H7 (cell line): ENCODE measurements at regions not wholly inside any gene's neighbourhood (a gene's known extent, or its start where the extent isn't known, plus 50 kb on each side); places are given as distances from the start of the nearest gene placed in this dataset.

Experiments
- DNase-seq: peaks from one replicate; pipeline ENCODE4 v3.0.0; 2012
- H3K27me3 ChIP-seq: 2 replicates; pipeline ENCODE4 v1.6.0; 2011; ENCODE audit warnings: mild to moderate bottlenecking, low read length; ENCODE audit not compliant: control insufficient read depth, insufficient read depth
- H3K36me3 ChIP-seq: replicated peaks from 2 replicates; pipeline ENCODE4 v1.5.1; 2011; ENCODE audit warnings: low read length; ENCODE audit not compliant: control insufficient read depth, insufficient read depth
- H3K4me3 ChIP-seq: 2 replicates; pipeline ENCODE4 v1.5.1; 2011; ENCODE audit warnings: low read depth, mild to moderate bottlenecking, control low read depth, low read length, moderate library complexity; ENCODE audit not compliant: insufficient read depth

- peak; percentile 66 for DNase-seq
Observed at GRCh38 chr6:165725201-165725600, 62.2 kb upstream of the PDE10A start.

GRCh38 chr6:165723326-165723725 lies 60.3 kb upstream of the PDE10A start:
- no peaks in the 10 kb centered on the region for H3K36me3 ChIP-seq
- H3K4me3 ChIP-seq, result no peak overlapping the region
- H3K27me3 ChIP-seq, result no peaks in the 10 kb centered on the region
- no peak for DNase-seq

More at GRCh38 chr6:165725201-165725600, 62.2 kb upstream of the PDE10A start:
- Histone ChIP-seq H3K4me3 (no peak overlapping the region), H3K36me3 (no peaks in the 10 kb centered on the region), H3K27me3 (no peaks in the 10 kb centered on the region)

- Histone ChIP-seq H3K27me3 (no peaks in the 10 kb centered on the region), H3K36me3 (no peaks in the 10 kb centered on the region), H3K4me3 (no peak overlapping the region)
- DNase-seq, result no peak
Observed at GRCh38 chr6:165722022-165722421, 59.0 kb upstream of the PDE10A start.

- Histone ChIP-seq H3K36me3 (no peaks in the 10 kb centered on the region), H3K4me3 (no peak overlapping the region), H3K27me3 (no peaks in the 10 kb centered on the region)
- DNase-seq, result no peak
Observed at GRCh38 chr6:165721356-165721755, 58.3 kb upstream of the PDE10A start.

GRCh38 chr6:165718491-165718891 lies 55.5 kb upstream of the PDE10A start:
- DNase-seq, result no peak
- Histone ChIP-seq H3K4me3 (no peak overlapping the region), H3K27me3 (no peaks in the 10 kb centered on the region), H3K36me3 (no peaks in the 10 kb centered on the region)

- DNase-seq, result no peak
- H3K27me3 ChIP-seq, result no peaks in the 10 kb centered on the region
- H3K4me3 ChIP-seq, result no peak overlapping the region
Observed at GRCh38 chr6:165717732-165718465, 54.9 kb upstream of the PDE10A start.

GRCh38 chr6:165716886-165717285 lies 53.8 kb upstream of the PDE10A start:
- Histone ChIP-seq H3K4me3 (no peak overlapping the region), H3K36me3 (no peaks in the 10 kb centered on the region), H3K27me3 (no peaks in the 10 kb centered on the region)
- DNase-seq, result no peak

More at GRCh38 chr6:165717732-165718465, 54.9 kb upstream of the PDE10A start:
- no peaks in the 10 kb centered on the region for H3K36me3 ChIP-seq

GRCh38 chr6:165715428-165715827 lies 52.4 kb upstream of the PDE10A start:
- Histone ChIP-seq H3K4me3 (no peak overlapping the region), H3K27me3 (no peaks in the 10 kb centered on the region), H3K36me3 (no peaks in the 10 kb centered on the region)
- no peak for DNase-seq

GRCh38 chr6:165714907-165715306 lies 51.9 kb upstream of the PDE10A start:
- Histone ChIP-seq H3K36me3 (no peaks in the 10 kb centered on the region), H3K4me3 (no peak overlapping the region), H3K27me3 (no peaks in the 10 kb centered on the region)
- DNase-seq, result peak; percentile 20

GRCh38 chr6:165713845-165714466 lies 50.9 kb upstream of the PDE10A start:
- Histone ChIP-seq H3K4me3 (no peak overlapping the region), H3K36me3 (no peaks in the 10 kb centered on the region), H3K27me3 (no peaks in the 10 kb centered on the region)
- peak; percentile 54 for DNase-seq
